Left lung (tissue), 4 donors: ENCODE measurements at regions not wholly inside any gene's neighbourhood (a gene's known extent, or its start where the extent isn't known, plus 50 kb on each side); places are given as distances from the start of the nearest gene placed in this dataset.

Source experiments
- ATAC-seq: fragments of 200-7000 bp; cut with Tn5 transposase; one replicate; pipeline ENCODE4 v1.9.1; 2020; ENCODE audit warnings: moderate library complexity
- DNase-seq, 4 donors: peaks; one replicate each; pipeline ENCODE4 v3.0.0-alpha.2; 2013 to 2020
- H3K27ac ChIP-seq, 2 donors: fragments of 200-600 bp; sonication (generic) in 1 of 2; one replicate each; pipeline versions ENCODE4 v1.5.0 to v1.8.0; 2020 to 2021
- H3K27me3 ChIP-seq, 2 donors: fragments of 200-600 bp; sonication (generic) in 1 of 2; one replicate each; pipeline versions ENCODE4 v1.5.0 to v1.8.0; 2020 to 2021
- H3K36me3 ChIP-seq, 2 donors: fragments of 200-600 bp; sonication (generic) in 1 of 2; one replicate each; pipeline versions ENCODE4 v1.5.0 to v1.8.0; 2020 to 2021
- H3K4me1 ChIP-seq, 2 donors: fragments of 200-600 bp; one replicate each; pipeline ENCODE4 v1.8.0; 2021
- H3K4me3 ChIP-seq, 2 donors: fragments of 200-600 bp; sonication (generic) in 1 of 2; one replicate each; pipeline versions ENCODE4 v1.5.0 to v1.8.0; 2020 to 2021; ENCODE audit warnings: mild to moderate bottlenecking in 1 of 2
- H3K9me3 ChIP-seq, 2 donors: fragments of 200-600 bp; sonication (generic) in 1 of 2; one replicate each; pipeline versions ENCODE4 v1.5.0 to v1.8.0; 2020 to 2021
- CTCF ChIP-seq, 2 donors: fragments of 200-600 bp; sonication (generic) in 1 of 2; IDR thresholded peaks; one replicate each; pipeline versions ENCODE4 v1.5.0 to v1.8.0; 2021; ENCODE audit warnings: antibody characterized with exemption in 2 of 2
- intact Hi-C, 2 donors: fragments of 100-400 bp; cut with DNase I; formaldehyde crosslinking; loops; one replicate each; pipeline versions ENCODE4 v1.11.2 to v1.14.2; 2022
- donor health status: DM: no; HTN: yes; CAD: no.
- donor health status: DM: no; HTN: no; CAD: no.

DNA sequence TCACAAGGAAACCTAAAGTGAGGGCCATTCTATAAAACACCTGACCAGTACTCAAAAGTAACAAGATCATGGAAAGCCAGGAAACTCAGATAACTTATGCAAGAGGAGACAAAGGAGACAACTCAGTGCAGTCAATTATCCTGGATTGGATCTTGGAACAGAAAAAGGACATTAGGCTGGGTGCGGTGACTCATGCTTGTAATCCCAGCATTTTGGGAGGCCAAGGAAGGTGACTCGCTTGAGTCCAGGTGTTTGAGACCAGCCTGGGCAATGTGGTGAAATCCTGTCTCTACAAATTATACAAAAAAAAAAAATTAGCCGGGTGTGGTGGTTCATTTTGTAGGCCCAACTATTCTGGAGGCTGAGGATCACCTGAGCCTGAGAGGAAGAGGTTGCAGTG is 424.5 kb upstream of the SPRED2 start:
- intact Hi-C loops: no loop called here
- no peak for TF ChIP-seq CTCF (IDR thresholded peaks at IDR 0.05)
- H3K9me3 ChIP-seq: no peaks in the 10 kb centered on the region

DNA sequence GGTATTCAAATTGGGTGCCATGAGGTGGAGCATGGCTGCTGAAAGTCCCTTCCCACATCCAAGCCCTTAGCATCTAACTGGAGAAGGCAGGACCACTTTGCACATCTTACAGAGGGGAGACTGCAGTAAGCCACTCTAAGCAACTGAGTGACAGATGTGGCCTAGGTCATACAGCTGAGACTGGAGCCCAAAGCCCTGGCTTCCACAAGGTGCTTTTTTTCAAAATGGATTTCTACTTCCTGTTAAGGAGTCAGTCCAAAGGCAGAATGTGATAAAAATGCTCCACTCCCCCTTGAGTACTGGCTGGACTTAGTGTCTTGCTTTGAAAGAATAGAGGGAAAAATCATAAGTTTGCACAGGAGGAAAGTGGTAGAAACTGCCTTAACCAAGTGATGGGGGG is 424.0 kb upstream of the SPRED2 start:
- Histone ChIP-seq H3K4me3 (no peak overlapping the region), H3K36me3 (no peaks in the 10 kb centered on the region), H3K27ac (no peak overlapping the region), H3K9me3 (no peaks in the 10 kb centered on the region), H3K4me1 (no peaks in the 10 kb centered on the region), H3K27me3 (no peaks in the 10 kb centered on the region)
- ATAC-seq: no peak
- intact Hi-C loops: no loop called here
- no peak for TF ChIP-seq CTCF (IDR thresholded peaks at IDR 0.05)
- DNase-seq: no peak

More for the DNA sequence above, 424.5 kb upstream of the SPRED2 start:
- no peak overlapping the region for H3K4me3 ChIP-seq
- no peaks in the 10 kb centered on the region for H3K4me1 ChIP-seq
- no peaks in the 10 kb centered on the region for H3K27me3 ChIP-seq
- H3K27ac ChIP-seq: no peak overlapping the region
- H3K36me3 ChIP-seq: no peaks in the 10 kb centered on the region
- ATAC-seq: no peak
- DNase-seq: no peak

- no peak overlapping the region for H3K4me3 ChIP-seq
- TF ChIP-seq CTCF (IDR thresholded peaks at IDR 0.05): no peak
- H3K27me3 ChIP-seq: no peaks in the 10 kb centered on the region
- DNase-seq (no peak), ATAC-seq (no peak)
- intact Hi-C loops: no loop called here
- no peaks in the 10 kb centered on the region for H3K9me3 ChIP-seq
- no peaks in the 10 kb centered on the region for H3K36me3 ChIP-seq
- H3K4me1 ChIP-seq: no peaks in the 10 kb centered on the region
- H3K27ac ChIP-seq: no peak overlapping the region
Observed at GRCh38 chr2:65850695-65851094, 418.3 kb upstream of the SPRED2 start.

DNA sequence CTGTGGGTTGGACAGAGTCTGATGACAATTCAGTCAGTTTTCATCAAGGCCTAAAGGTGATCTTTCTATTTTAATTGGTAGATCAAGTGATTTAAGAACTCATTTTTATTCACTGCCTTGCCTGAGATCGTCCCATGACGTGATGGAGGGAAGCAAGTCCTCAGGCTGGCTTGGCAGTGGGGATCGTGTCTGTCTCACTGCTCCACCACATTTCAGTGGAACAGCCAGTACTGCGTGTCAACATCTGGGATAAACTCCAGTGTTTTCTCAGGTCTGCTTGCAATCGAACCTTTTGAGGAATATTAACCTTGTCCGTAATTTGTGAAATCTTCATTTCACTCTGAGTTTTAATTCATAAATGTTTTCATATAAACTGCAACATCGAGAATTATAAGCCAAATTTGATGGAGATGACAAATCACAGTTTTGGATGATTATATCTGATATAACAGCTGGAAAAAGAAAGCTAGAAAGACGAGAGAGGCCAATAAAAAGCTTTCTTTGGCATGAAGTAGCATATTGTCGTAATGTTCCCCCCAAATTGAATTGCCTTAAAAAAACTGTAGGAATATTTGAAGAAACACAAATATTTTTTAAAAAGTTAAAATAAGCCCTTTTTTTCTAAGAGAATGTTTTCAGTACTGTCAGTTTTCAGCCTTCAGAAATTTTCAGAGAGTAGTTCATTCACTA is 414.7 kb upstream of the SPRED2 start:
- no peaks in the 10 kb centered on the region for H3K27me3 ChIP-seq
- TF ChIP-seq CTCF (IDR thresholded peaks at IDR 0.05): no peak
- H3K36me3 ChIP-seq: no peaks in the 10 kb centered on the region
- no peak for ATAC-seq
- no peak overlapping the region for H3K27ac ChIP-seq
- H3K4me1 ChIP-seq: no peaks in the 10 kb centered on the region
- peak in 1 of 4 donors; percentile 35 for DNase-seq
- H3K4me3 ChIP-seq: no peak overlapping the region
- intact Hi-C loops: no loop called here
- peaks cover 0 to 1% of the 10 kb centered on the region in 2 donors for H3K9me3 ChIP-seq

DNA sequence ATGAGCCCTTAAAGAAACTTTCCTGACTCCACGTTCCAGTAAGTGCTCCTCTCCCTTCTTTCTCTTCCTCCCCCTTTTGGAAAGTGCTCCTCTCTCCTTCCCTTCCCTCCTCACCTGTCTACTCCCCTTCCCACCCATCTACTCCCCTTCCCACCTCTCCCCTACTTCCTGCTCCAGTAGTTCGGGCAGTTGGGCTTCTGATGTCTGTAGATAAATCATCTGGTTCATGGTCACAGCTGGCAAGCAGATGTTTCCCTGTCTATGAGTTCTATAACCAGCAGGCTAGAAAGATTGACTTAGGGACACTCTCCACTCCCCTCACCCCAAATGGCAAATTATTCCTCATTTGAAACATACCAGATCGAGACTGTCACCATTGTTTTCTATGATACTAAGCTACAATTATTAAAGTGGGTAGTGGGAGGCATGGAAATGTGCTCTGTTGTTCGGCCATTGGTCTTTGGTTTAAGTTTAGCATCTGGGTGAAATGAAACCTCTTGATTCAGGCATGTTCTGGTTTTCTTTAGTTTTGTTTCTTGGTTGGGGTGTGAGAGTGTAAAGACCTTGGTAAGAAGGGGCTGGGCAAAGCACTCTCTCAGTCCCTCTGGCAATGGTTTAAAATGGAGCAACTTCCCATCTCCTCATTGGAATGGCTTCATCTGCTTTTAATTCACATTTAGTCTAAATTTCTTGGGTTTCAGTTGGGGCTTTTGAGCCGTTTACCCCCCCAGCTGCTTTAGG is 413.2 kb upstream of the SPRED2 start:
- Histone ChIP-seq H3K9me3 (peaks cover 0 to 4% of the 10 kb centered on the region in 2 donors), H3K36me3 (no peaks in the 10 kb centered on the region), H3K27ac (no peak overlapping the region), H3K27me3 (no peaks in the 10 kb centered on the region), H3K4me1 (no peaks in the 10 kb centered on the region), H3K4me3 (no peak overlapping the region)
- no peak for DNase-seq
- intact Hi-C loops: no loop called here
- no peak for ATAC-seq
- no peak for TF ChIP-seq CTCF (IDR thresholded peaks at IDR 0.05)
